ENCODE measurements at regions not wholly inside any gene's neighbourhood (a gene's known extent, or its start where the extent isn't known, plus 50 kb on each side); places are given as distances from the start of the nearest gene placed in this dataset.
"Not testable (repeated sequence)": the region's sequence is repeated elsewhere in the genome, so short reads cannot be mapped to it uniquely, and the experiment has no call there.

- no peak for DNase-seq
Observed at GRCh38 chr1:30008372-30008997, 714.9 kb downstream of the MATN1 start.

- DNase-seq: no peak
Observed at GRCh38 chr1:30005972-30006619, 717.3 kb downstream of the MATN1 start.

- DNase-seq: no peak
Observed at GRCh38 chr1:30001732-30002039, 721.7 kb downstream of the MATN1 start.

GRCh38 chr1:30001011-30001731, 722.2 kb downstream of the MATN1 start:
- DNase-seq: no peak

GRCh38 chr1:30000266-30000665, 723.1 kb downstream of the MATN1 start:
- no peak for DNase-seq

- DNase-seq: no peak
Observed at GRCh38 chr1:29999595-29999994, 723.8 kb downstream of the MATN1 start.

- DNase-seq: no peak
Observed at GRCh38 chr1:29998686-29999085, 724.7 kb downstream of the MATN1 start.

- not testable (repeated sequence) for DNase-seq
Observed at GRCh38 chr1:29997818-29998217, 725.6 kb downstream of the MATN1 start.

GRCh38 chr1:29993950-29994349, 729.4 kb downstream of the MATN1 start:
- DNase-seq: no peak

GRCh38 chr1:29991815-29992214, 731.6 kb downstream of the MATN1 start:
- DNase-seq: no peak

GRCh38 chr1:29991025-29991424, 732.4 kb downstream of the MATN1 start:
- DNase-seq: no peak

- DNase-seq: no peak
Observed at GRCh38 chr1:29990304-29990703, 733.1 kb downstream of the MATN1 start.

GRCh38 chr1:29986986-29987385, 736.4 kb downstream of the MATN1 start:
- DNase-seq: no peak

- DNase-seq: no peak
Observed at GRCh38 chr1:29985606-29985945, 737.8 kb downstream of the MATN1 start.

GRCh38 chr1:29984862-29985605, 738.4 kb downstream of the MATN1 start:
- no peak for DNase-seq

- DNase-seq: no peak
Observed at GRCh38 chr1:29984166-29984861, 739.1 kb downstream of the MATN1 start.

GRCh38 chr1:29983321-29983720, 740.1 kb downstream of the MATN1 start:
- DNase-seq: no peak

GRCh38 chr1:29981586-29982239, 741.7 kb downstream of the MATN1 start:
- DNase-seq: no peak

GRCh38 chr1:29977550-29977949, 741.2 kb downstream of the PTPRU start:
- no peak for DNase-seq

- no peak for DNase-seq
Observed at GRCh38 chr1:29975036-29975694, 738.8 kb downstream of the PTPRU start.

- no peak for DNase-seq
Observed at GRCh38 chr1:29974316-29974724, 738.0 kb downstream of the PTPRU start.

GRCh38 chr1:29973406-29973805, 737.1 kb downstream of the PTPRU start:
- DNase-seq: no peak
